ENCODE measurements at regions not wholly inside any gene's neighbourhood (a gene's known extent, or its start where the extent isn't known, plus 50 kb on each side); places are given as distances from the start of the nearest gene placed in this dataset.

GRCh38 chr5:13253111-13253510, 691.4 kb downstream of the DNAH5 start:
- TF ChIP-seq POLR2AphosphoS5 (IDR thresholded peaks at IDR 0.05) (no peak), CTCF (IDR thresholded peaks at IDR 0.05) (no peak), POLR2A (IDR thresholded peaks at IDR 0.05) (no peak)

Measured in breast epithelium (tissue), 3 donors.